ENCODE measurements at regions not wholly inside any gene's neighbourhood (a gene's known extent, or its start where the extent isn't known, plus 50 kb on each side); places are given as distances from the start of the nearest gene placed in this dataset.

GRCh38 chrX:39866229-39866628 is 231.5 kb downstream of the BCOR start:
- no peak for DNase-seq

DNA sequence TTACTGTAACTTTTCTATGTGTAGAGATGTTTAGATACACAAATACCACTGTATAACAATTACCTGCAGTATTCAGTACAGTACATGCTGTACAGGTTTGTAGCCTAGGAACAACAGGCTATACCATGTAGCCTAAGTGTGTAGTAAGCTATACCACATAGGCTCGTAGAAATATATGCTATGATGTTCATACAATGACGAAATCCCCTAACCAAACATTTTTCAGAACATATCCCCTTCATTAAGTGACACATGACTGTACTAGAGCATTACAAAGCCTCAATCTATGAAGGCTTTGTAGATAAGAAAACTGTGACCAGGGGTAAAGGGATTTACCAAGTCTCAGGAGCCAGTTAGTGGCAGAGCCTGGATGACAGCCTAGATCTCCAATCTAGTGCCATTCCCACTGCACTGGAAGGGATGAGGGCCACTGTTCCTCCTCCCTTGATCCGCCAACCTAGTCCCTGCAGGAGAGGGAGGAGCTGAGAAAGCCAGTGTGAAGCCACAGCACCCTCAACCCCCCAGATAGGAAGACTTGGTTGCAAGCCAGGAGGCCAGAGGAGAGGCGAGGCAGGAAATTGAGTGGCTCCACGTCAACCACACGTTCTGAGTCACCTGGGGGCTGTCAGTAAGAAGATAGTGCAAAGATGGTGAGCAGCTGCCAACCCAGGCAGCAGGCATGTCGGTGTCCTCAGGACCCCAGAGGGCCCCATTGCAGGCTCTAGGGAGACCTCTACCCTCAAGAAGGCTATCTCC is 227.7 kb downstream of the BCOR start:
- no peak for DNase-seq

DNA sequence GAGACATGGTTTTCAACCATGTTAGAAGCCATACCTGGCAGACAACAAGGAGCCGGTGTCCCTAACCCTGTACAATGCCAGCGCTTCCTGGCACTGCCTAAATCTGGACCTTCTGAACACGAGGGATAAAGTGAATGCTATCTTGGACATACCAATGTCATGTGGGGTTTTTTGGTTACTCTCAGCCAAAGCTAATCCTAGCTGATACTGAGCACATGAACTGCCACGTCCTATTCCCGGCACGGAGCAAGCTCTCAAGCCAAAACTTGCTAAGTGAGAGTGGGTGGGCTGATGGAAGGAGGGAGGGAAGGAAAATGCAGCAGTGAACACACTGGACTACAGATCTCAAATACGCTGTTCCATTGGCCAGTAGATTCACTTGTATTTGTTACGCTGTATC is 226.1 kb downstream of the BCOR start:
- no peak for DNase-seq

DNA sequence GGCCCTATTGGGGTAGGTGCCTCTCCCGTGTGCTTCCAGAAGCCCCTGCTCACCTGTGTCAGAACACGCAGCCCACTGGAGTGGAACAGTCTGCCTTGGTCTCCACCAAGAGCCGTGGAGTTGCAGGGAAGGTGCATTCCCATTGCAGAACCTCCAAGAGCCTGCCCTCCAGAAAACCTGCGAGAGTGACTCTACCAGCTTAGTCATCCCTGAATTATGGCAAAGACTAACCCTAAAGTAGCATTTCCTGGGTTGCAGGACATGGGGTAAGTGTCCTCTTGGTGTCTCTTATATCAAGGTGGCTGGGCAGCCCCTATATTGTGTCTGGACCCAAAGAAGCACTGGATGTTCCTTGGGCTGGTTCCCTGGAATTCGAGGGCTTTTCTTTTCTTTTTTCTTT is 224.6 kb downstream of the BCOR start:
- no peak for DNase-seq

DNA sequence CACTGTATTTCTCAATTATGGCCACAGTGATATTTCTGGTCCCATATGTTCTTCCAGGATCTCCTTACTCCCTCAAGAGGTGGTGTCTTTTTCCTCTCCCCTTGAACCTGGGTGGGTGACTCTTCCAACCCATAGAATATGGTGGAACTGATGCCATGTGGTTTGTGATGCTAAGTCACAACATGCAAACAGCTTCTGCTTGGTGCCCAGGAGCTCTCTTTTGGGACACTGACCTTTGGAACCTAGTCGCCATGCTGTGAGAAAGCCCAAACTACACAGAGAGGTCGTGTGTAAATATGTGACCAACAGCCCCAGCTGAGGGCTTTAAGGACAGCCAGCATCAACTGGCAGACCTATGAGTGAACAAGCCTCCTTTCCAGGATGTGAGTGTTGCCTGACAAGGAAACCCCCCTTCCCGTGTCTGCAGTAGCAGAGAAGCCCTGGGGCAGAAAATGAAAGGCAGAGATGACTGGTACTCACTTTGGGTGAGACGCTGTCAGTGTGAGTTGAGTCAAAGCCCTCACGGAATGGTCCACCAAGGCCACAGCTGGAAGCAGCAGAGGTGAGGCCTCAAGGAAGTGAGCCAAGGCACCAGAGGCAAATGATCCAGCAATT is 223.4 kb downstream of the BCOR start:
- DNase-seq = no peak

DNA sequence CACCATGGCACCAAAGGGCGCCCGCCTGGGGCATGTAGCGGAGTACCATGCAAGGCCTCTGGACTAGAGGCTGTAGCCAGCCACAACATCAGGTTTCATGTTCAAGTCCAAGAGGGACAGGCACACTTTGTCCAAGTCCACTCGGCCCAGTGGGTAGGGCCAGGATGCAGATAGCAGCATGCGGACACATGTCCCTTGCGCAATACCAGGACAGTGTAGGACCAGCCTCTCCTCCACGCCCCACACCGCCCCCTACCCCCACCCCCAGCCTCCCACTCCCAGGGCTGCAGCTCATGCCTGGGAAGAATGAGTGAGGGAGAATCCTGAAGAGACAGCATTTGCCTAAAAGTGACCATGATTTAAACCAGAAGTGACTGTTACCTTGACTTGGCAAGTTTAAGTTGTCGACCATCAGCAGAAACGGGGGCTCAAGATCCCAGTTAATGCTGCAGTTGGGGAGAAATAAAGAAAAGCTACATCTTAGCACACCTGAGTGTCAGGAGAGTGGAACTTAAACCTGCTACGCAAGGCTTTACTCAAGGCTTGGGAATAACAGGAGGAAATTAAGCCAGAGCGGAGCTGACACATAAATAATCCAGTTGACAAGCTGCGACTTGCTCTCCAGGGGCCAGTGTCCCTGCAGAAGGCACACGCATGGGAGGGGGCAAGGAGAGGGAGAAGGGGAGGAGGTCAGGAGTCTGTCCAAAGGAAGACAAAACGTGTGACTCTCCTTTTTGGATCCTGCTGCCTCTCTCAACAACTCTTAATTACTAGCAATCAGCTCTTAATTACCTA is 221.7 kb downstream of the BCOR start:
- DNase-seq = no peak

GRCh38 chrX:39877905-39878304 is 219.9 kb downstream of the BCOR start:
- DNase-seq = no peak

DNA sequence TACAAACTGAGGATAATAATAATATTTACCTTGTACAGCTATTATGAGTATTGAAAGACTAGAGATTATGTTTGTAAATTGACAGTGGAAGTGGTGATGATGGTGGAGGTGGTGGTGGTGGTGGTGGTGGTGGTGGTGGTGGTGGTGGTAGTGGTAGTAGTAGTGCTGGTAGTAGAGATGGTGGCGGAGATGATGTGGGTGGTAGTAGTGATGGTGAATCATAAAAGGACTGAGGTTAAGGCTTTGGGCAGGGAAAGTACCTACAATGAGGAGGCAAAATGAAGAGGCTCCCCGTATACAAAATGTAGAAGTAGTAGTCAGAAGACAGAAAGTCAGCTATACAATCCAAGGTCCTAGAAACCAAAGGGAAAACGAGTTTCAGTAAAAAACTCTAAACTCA is 214.1 kb downstream of the BCOR start:
- peak in 3 of 4 experiments; percentile 8 to 30 (median 12) for DNase-seq

GRCh38 chrX:39886282-39886681 is 211.5 kb downstream of the BCOR start:
- DNase-seq = no peak

DNA sequence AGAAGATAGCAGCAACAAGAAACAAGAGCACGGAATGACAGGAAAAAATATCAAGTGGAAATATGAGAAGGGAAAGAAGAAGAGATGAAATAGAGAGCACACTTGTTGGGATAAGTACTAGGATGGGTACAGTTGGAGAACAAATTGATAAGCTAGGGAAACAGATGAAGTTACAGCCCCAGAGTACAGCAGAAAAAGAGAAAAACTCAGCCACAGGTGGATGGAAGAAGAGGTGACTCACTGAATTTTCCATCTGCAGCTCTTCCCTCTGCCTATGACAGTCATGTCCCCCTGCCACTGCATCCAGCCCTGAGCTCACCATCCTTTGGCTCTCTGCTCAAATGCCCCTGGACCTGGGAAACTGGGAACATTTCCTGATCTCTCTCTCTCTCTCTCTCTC is 209.0 kb downstream of the BCOR start:
- no peak for DNase-seq

GRCh38 chrX:39889704-39890103 is 208.1 kb downstream of the BCOR start:
- no peak for DNase-seq

DNA sequence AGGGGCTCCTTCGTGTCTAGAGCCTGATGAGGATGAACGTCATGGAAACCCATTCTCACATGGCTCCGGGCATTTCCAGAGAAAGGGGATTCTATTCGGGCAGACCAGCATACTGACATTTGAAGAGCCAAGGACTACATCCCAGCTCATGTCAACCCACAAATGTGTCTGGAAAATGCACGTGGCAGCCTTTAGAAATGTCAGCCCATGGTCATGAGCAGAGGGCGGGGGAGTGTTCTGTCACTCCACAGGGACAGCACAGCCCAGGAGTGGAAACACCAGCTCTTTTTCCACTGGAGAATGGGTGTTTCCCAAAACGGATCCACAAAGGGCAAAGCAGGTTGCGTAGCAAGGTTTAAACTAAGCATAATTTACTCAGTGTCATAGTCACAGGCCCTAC is 207.0 kb downstream of the BCOR start:
- DNase-seq = no peak

GRCh38 chrX:39891781-39892180 is 206.0 kb downstream of the BCOR start:
- DNase-seq = peak; percentile 29 to 58 (median 44)

- DNase-seq = no peak
Measured at GRCh38 chrX:39893417-39894338, 204.1 kb downstream of the BCOR start.

GRCh38 chrX:39894683-39895082 is 203.1 kb downstream of the BCOR start:
- DNase-seq = no peak

- no peak for DNase-seq
Measured at GRCh38 chrX:39895218-39896110, 202.3 kb downstream of the BCOR start.

GRCh38 chrX:39896951-39897740 is 200.6 kb downstream of the BCOR start:
- DNase-seq = no peak

DNA sequence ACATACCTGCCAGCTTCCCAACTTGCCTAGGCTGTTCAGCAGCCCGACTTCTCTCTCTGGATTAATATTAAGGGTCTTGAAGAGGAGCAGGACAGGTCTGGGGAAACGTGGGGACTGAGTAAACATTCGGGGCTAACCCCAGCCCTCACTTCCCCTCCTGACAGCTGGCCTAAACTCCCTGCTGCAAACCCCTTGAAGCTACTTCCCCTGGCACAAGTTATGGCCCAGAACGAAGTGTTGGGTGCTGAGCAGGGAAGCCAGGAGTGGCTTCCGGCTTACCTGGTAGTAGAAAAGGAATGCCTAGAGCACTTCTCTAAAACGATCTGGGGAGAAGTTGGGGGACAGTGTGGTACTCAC is 200.0 kb downstream of the BCOR start:
- DNase-seq = peak; percentile 5 to 36 (median 23)

DNA sequence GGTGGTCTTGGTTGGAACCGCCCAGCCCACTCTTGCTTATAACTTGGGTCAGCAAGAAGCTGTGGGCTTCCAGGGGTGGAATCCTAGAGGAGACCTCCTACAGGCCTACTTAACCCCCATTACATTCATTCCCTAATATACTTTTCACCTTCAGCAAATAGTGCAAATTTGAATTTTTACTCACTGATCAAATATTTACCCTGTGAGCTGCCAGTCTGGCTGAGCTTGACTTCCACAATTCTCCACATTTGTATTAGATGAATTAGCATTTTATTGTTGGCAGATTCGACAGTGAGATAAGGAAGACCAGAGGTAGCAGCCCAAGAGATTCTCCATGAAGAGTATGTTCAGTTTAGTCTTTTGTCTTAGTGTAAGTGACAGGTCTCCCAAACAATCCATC is 199.6 kb downstream of the BCOR start:
- DNase-seq = no peak

DNA sequence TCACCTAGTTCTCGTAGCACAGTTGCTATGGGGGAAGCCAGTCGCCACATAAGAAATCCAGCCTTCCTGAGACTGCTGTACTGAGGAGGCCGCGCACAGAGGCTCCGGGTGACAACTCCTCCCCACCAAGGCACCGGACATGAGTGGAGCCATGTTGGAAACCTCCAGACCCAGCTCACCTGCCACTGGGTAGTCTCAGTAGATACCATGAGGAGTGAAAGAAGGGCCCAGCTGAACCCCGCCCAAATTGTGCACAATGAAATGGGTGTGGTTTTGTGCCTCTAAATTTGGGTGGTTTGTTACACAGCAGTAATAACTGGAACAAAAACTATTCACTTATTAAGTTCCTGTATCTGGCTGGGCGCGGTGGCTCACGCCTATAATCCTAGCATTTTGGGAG is 198.7 kb downstream of the BCOR start:
- DNase-seq = no peak

Measured in suppressor macrophage (primary cell).